ENCODE measurements at regions not wholly inside any gene's neighbourhood (a gene's known extent, or its start where the extent isn't known, plus 50 kb on each side); places are given as distances from the start of the nearest gene placed in this dataset.

DNA sequence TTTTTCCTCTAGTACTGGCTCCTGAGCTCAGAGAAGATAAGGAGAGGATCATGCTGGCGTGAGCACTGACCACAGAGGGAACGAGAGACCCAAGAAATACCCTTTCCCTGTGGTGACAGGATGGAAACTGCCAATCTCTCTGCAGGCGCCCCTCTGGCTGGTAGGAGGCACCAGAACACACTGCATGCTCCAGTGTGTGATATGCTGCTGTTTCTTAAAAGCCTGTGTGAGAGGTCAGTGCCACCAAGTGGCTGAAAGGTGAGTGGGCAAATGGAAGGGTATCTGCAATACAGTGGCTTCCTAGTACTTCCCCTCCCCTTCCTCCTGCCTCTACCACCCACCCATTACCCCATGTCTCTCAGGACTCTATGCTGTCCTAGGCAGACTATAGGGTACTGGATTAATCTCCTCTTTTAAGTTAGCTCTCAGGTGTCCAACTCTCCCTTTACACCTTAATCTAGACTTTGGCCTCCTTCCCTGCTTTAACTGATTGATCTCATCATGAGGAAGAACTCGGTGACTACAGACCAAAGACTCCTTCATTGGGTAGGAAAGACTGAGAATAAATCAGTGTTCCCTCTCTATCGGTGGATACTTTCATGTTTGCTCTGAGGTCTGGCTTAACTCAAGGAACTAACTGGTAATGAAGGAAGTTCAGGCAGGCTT lies 283.6 kb downstream of the ADRA2A start:
- peak; percentile 11 for DNase-seq

DNA sequence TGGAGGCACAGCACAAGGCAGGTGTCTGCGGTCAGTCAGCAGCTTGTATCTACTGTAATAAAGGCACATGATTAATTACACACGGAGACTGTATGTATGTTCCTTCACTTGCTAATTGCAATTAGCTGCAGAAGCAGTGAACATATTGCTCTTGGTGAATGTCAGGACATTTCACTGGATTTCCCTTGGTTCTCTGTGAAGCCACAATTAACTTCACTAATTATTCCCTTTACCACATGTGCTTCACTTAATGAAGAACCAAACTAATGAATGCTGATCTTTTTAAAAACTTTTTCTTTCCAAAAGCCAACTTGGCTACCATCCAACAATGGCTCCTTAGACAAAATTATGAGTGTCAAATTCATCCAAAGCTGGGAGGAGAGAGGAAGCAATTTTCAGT lies 290.7 kb downstream of the ADRA2A start:
- no peak for DNase-seq

DNA sequence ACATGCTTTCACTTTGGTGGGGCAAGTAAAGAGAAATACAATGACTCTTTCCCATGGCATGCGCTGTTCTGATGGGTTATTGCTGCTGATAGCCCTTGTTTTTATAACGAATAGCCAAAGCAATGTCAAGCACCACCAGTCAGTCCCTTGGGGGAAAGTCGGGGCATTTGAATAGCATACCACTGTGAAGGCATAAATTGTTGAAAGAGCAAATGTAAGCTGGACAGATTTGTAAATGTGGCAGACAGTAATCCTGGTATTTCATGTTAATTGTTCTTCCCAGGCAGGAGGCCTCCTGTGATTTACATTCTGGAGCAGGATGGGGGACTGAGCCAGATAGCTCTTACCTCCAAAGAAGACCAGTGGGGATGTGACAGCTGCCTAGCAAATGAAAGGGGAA lies 293.3 kb downstream of the ADRA2A start:
- no peak for DNase-seq

DNA sequence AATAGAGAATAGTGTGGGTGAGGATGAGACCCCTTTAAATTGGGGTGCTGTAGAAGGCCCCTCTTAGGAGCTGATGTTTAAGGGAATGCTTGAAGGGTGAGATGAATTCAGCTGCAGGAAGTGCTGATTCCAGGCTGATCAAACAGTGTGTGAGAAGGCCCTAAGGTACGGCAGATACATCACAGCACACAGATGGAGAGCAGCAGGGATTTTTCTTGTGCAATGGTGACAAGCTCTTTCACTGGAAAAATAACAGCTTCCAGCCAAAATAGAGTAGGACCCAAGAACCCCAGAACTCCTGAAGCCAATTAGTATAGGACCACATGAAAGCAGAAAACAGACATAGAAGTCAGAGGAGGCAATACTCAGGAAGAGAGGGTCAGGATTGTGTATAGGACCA lies 296.9 kb downstream of the ADRA2A start:
- no peak for DNase-seq

DNA sequence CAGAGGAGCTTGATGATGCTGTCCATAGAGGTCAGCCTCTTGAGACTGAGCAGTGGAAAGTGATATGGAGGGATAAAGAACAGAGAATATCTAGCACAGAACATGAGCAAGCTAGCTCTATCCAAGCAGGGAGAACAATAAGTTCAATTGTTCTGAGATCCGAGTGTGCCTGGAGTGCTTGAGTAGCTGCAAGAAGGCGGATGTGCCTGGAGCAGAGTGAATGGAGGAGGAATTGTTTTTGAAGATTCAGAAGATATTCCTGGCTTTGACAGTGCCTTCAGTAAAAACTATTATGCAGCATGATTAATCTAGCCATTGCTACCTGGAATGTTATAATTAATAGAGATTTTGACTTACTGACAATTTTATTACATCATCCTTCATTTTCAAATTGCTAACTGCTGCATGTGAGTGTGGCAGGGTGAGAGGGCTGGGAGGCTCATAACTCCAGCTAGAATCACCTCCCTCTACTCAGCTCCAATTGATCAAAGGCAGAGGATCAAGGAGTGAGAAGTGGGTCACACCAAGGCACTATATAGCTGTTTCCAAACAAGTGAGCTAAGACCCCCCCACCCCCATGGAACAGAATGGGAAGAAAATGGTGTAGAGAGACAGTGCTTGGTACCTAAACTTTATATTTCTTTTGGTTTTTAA lies 302.8 kb downstream of the ADRA2A start:
- no peak for DNase-seq

DNA sequence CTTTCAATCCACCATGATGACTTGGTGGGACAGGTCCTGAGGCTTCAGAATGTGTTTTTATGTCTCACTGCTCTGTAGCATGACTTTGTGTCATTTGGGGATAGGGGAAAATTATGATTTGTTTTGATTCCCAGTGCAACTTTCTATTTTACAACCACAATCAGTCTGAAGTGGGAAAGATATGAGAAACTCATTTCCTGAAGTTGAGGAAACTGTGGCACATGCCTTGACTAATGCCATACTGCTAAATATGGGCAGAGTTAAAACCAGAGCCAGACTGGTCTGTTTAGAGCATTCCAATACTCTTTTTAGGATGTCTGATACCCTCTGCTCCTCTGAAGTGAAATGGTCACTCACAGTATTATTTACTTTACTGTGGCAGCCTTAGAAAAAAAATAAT lies 307.7 kb downstream of the ADRA2A start:
- DNase-seq: no peak

DNA sequence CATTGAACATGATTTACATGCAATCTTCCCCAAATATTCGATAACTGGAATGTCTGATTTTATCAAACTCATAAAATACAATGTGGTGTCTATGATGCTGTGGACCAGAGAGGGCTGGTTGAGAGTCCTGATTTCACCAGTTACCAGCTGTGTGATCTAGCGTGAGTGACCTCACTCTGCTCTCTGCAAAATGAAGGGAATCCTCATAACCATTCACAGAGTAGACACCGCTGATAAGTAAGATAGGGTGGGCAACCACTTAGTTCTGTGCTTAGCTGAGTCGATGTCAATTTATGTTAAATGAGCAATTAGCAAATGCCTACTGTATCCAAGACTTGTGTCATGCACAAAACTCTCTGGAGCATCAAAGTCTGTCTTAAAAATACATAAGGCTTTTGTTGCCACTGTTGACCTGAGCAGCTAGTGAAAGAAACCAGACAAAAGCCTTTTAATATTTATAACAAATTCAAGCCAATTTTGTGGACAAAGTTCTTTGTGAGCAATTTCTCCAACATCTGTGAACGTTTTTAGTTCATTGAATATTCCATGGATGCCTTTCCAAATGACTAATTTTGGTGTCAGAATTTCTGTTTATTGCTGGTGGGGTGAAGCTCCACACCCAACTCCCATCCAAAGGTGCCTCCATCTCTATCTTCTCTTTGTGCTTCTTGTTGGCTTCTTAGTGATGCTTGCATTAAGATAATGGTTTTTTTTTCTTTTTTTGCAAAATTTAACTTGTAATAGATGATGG lies 314.2 kb downstream of the ADRA2A start:
- DNase-seq: no peak

GRCh38 chr10:111392159-111392558 lies 315.3 kb downstream of the ADRA2A start:
- DNase-seq: no peak

GRCh38 chr10:111392910-111393309 lies 316.1 kb downstream of the ADRA2A start:
- DNase-seq: no peak

GRCh38 chr10:111410740-111411139 lies 333.9 kb downstream of the ADRA2A start:
- no peak for DNase-seq

DNA sequence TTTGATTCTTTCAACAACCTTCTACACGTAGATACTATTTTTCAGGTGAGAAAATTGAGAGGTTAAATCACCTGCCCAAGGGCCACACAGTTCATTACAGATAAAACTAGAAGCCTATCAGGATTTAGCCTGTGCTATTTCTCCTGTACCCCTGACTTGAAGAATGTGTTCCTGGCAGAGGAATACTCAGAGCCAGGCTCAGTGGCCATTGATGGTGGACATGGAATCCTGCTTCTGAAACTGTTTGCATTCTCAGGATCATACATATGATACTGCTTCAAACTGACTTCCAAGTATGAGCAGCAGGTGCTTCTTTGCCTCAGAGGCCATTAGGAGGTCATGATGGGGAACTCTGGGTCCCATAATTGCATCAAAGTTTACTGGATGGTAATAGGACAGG lies 348.6 kb downstream of the ADRA2A start:
- no peak for DNase-seq

- no peak for DNase-seq
Observed at GRCh38 chr10:111429288-111430028, 352.6 kb downstream of the ADRA2A start.

GRCh38 chr10:111430070-111430469 lies 353.2 kb downstream of the ADRA2A start:
- no peak for DNase-seq

DNA sequence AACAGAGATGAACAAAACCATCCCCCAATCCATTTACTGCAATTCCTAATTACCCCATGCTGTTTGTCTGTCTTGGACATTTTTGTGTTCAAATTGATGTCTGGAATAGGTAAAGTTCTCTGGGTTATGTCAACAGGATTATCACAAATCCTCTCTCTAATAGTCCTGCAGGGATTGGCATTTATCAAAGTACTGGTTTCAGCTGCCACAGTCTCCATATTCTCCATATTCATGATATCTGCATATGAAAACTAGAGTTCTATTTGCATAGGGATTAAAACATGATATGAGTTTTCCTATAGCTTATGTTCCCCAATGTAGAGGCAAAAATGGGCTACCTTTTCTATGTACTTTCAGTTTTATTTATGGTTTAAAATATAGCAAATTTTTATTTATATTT lies 355.8 kb downstream of the ADRA2A start:
- no peak for DNase-seq

DNA sequence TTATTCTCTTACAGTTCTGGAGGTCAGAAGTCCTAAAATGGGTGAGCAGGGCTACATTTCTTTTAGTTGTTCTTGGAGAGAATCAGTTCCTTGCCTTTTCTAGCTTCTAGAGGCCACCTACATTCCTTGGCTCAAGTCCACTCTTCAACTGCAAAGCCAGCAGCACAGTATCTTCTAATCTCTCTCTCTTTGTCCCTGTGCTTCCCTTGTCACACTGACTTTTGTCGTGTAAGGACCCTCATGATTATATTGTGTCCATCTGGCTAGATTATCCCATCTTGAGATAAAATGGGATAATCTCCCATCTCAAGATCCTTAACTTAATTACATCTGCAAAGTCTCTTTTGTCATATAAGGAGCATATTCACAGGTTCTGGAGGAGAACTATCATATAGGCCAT lies 359.0 kb downstream of the ADRA2A start:
- DNase-seq: no peak

DNA sequence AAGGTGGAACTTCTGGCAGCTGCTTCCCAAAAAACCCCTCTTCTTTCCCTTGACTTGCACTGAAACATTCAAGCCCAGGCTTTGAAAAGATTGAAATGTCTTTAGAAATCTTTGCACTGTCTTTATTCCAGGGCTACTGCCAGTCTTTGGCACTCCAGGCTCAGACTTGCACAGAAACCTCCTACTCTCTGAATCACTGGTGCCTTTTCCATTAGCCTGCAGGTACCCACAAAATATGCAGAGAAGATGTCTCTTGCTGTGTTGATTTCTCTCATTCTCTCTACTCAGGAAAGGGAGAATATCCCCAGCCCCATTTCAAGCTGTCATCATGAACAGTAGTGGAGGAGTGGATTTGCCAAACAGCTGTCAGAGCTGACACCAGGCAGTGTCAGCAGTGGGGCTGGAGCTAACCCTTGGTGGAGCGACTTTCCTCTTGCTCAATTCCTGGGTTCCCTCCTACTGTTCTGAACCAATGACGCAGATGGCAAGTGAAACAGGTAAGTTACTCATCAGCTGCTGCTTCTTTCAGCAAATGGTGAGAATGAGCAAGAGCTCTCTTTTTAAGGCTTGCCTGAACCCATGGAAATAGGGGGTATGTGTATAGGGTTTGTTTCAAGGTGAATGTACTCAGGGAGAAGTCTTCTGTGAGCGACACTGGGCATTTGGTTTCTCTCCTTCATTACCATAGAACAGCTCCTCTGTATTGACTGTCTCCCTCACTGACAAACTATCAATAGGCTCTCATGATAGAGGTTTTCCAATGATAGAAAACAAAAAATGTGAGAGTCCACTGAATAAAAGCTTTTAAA lies 362.4 kb downstream of the ADRA2A start:
- DNase-seq: no peak

DNA sequence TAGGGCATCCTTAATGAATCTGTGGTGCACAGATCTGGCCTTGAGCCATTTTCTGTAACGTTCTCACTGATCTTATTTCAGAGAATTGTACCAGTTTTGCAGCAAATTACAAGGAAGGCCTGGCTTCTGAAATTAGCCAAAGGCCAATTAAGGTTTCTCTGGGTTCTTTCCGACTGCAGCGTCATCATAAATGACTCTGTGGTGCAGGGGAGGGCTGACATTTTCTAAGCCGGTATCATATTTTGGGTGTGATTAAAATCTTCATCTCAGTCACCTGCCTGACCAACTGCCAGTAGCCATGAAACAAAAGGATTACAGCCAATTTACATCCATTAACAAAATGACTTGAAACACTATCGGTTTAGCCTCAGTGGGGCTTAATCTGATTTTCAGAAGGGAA lies 363.7 kb downstream of the ADRA2A start:
- no peak for DNase-seq

GRCh38 chr10:111445667-111446066 lies 368.8 kb downstream of the ADRA2A start:
- DNase-seq: no peak

DNA sequence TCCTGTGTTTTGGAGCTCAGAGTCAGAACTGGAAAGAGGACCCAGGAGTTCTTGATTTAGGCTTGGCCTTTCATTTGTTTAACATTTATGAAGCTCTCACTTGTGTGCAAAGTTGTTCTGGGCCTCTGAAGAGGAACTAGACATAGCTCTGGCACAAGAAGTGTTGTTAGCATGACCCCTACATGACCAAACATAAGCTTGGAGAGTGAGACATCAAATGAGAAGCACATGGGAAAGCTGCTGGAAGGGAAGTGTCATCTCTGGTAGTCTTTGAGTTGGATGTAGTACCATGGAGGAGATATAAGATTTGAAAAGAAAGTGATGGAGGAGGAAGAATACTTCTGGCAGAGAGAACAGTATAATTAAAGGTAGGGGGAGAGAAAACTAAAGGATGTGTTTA lies 370.1 kb downstream of the ADRA2A start:
- no peak for DNase-seq

DNA sequence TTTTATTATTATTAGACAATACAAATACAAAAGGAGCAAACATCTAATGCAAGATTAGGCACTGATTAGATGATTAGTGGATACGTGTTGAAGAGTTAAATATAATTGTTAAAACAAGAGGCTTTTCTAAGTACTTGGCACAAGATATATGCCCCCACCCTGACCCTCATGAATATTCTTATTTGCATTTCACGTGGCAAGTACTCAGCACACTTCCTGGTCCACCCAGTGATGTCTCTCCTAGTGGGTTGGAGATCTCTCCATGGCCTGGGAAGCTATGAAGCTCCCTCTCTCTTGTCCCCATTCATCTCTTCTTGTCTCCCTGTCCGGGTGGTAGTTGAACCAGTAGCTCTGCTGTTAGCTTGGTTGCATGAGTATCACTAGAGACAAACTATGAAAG lies 375.3 kb downstream of the ADRA2A start:
- no peak for DNase-seq

GRCh38 chr10:111455776-111456426 lies 379.1 kb downstream of the ADRA2A start:
- DNase-seq: no peak

DNA sequence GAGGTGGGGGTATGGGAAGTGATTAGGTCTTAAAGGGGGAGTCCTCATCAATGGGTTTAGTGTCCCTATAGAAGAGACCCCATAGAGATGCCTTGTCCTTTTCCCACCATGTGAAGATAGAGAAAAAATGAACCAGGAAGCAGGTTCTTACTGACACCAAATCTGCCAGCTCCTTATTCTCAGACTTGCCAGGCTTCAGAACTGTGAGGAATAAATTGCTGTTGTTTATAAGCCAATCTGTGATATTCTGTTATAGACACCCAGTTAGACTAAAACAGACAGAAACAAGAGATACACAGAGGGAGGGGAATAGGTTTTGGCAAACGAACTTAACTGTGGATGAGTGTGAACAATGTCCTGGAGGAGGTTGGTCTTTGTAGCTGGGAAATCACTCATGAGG lies 381.4 kb downstream of the ADRA2A start:
- no peak for DNase-seq

Measured in NCI-H510A (cell line).